ENCODE measurements at regions not wholly inside any gene's neighbourhood (a gene's known extent, or its start where the extent isn't known, plus 50 kb on each side); places are given as distances from the start of the nearest gene placed in this dataset.

DNA sequence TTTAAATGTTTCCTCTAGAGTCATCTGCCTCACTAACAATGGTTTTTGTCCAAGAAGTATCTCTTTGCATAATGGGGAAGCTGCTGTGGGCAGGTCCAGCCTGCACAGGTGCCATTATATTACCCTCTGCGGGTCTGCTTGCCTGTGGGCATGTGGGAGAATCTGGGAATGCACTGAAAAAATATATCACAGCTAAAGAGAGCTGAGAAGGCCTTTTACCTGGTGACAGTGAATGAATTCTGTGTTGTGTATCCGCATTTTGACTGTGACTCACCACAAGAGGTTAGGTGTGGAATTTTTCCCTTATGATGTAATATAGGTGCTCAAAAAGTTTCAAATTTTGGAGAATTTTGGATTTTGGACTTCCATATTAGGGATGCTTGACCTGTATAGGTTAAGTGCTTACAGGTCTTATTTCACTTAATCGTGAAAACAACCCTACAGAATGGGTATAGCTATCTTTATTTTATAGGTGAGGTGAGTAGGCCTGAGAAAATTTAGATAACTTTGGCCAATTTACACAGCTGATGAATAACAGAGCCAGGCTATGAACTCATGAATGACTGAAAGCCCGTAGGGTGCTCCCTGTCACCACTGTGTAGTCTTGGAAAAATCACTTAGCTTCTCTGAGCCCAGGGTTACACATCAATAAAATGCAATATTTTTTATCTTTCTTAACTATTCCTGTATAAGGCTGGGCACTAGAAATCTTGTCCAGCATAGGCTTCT, 198.0 kb upstream of the EPHA5 start:
- TF ChIP-seq EP300 (IDR thresholded peaks at IDR 0.05): no peak
- TF ChIP-seq, protein P1, sequence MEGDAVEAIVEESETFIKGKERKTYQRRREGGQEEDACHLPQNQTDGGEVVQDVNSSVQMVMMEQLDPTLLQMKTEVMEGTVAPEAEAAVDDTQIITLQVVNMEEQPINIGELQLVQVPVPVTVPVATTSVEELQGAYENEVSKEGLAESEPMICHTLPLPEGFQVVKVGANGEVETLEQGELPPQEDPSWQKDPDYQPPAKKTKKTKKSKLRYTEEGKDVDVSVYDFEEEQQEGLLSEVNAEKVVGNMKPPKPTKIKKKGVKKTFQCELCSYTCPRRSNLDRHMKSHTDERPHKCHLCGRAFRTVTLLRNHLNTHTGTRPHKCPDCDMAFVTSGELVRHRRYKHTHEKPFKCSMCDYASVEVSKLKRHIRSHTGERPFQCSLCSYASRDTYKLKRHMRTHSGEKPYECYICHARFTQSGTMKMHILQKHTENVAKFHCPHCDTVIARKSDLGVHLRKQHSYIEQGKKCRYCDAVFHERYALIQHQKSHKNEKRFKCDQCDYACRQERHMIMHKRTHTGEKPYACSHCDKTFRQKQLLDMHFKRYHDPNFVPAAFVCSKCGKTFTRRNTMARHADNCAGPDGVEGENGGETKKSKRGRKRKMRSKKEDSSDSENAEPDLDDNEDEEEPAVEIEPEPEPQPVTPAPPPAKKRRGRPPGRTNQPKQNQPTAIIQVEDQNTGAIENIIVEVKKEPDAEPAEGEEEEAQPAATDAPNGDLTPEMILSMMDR (IDR thresholded peaks at IDR 0.05): no peak
- no peak for TF ChIP-seq POLR2AphosphoS5 (IDR thresholded peaks at IDR 0.05)
